K562 (cell line): ENCODE measurements at regions not wholly inside any gene's neighbourhood (a gene's known extent, or its start where the extent isn't known, plus 50 kb on each side); places are given as distances from the start of the nearest gene placed in this dataset.

Experiments used
- ADNP ChIP-seq: fragments of 200-800 bp; sonication (Bioruptor generic); IDR thresholded peaks from 2 replicates; pipeline ENCODE4 v1.6.1; 2016; ENCODE audit warnings: missing genetic modification characterization, missing compliant biosample characterization
- CHD7 ChIP-seq: fragments of 200-600 bp; sonication (generic); IDR thresholded peaks from one replicate; pipeline ENCODE4 v1.6.1; 2012; ENCODE audit warnings: mild to moderate bottlenecking, low read depth, low read length, inconsistent platforms
- CTCF ChIP-seq, 3 experiments: IDR thresholded peaks in 2 of 3; conservative IDR thresholded peaks in 1 of 3; 2 replicates each; pipeline ENCODE4 v1.5.1; 2011 to 2012; ENCODE audit warnings: low read length in 3 of 3, mild to moderate bottlenecking in 3 of 3, control low read depth in 2 of 3, improper control_type of control experiment in 1 of 3, inconsistent platforms in 1 of 3, low read depth in 1 of 3, mixed read lengths in 1 of 3, moderate library complexity in 1 of 3; ENCODE audit not compliant: insufficient read depth in 2 of 3
- E2F4 ChIP-seq: sonication (generic); formaldehyde crosslinking; IDR thresholded peaks from 2 replicates; pipeline ENCODE4 v1.8.0; 2022; ENCODE audit warnings: mild to moderate bottlenecking, low read depth, missing genetic modification reagents
- ETV6 ChIP-seq, 3 experiments: fragments of 150-350 bp in 1 of 3; sonication (generic) in 1 of 3; formaldehyde crosslinking in 1 of 3; IDR thresholded peaks; 2 replicates each; pipeline versions ENCODE4 v1.6.1 to v1.8.0; 2014 to 2022; ENCODE audit warnings: borderline replicate concordance in 2 of 3, low read depth in 2 of 3, antibody characterized with exemption in 1 of 3, low read length in 1 of 3, mild to moderate bottlenecking in 1 of 3, missing genetic modification reagents in 1 of 3
- FOXM1 ChIP-seq, 2 experiments: fragments of 450-650 bp in 1 of 2; sonication (generic) in 1 of 2; formaldehyde crosslinking in 1 of 2; IDR thresholded peaks; 2 replicates each; pipeline versions ENCODE4 v1.6.1 to v1.9.0; 2017 to 2022; ENCODE audit warnings: low read depth in 2 of 2, mild to moderate bottlenecking in 2 of 2, missing genetic modification reagents in 1 of 2, moderate library complexity in 1 of 2
- SFPQ ChIP-seq: fragments of 200-400 bp; formaldehyde crosslinking; IDR thresholded peaks from 2 replicates; pipeline ENCODE4 v1.6.1; 2017; ENCODE audit warnings: mild to moderate bottlenecking, low read depth, low read length, moderate library complexity
- ZSCAN29 ChIP-seq: fragments of 450-650 bp; IDR thresholded peaks from 2 replicates; pipeline ENCODE4 v1.6.1; 2017

GRCh38 chr4:123825596-123826291 lies 429.1 kb downstream of the SPRY1 start:
- TF ChIP-seq ADNP (tag) (no peak), CTCF (IDR thresholded peaks at IDR 0.05 in 2 of 3, conservative IDR thresholded peaks at IDR 0.05 in 1 of 3; ENCODE audit: insufficient read depth in 2 of 3, low read depth in 1 of 3, low read length in 3 of 3) (no peak), E2F4 (no peak), SFPQ (no peak), ETV6 (IDR thresholded peaks at IDR 0.05; ENCODE audit: borderline replicate concordance in 1 of 2, low read depth in 2 of 2, low read length in 1 of 2) (no peak), ETV6 (CRISPR knock-in tag; IDR thresholded peaks at IDR 0.05; ENCODE audit: borderline replicate concordance) (no peak), CHD7 (no peak), ZSCAN29 (no peak), FOXM1 (IDR thresholded peaks at IDR 0.05; ENCODE audit: low read depth) (no peak), FOXM1 (CRISPR knock-in tag; IDR thresholded peaks at IDR 0.05; ENCODE audit: low read depth) (no peak)
